ENCODE measurements at regions not wholly inside any gene's neighbourhood (a gene's known extent, or its start where the extent isn't known, plus 50 kb on each side); places are given as distances from the start of the nearest gene placed in this dataset.

DNA sequence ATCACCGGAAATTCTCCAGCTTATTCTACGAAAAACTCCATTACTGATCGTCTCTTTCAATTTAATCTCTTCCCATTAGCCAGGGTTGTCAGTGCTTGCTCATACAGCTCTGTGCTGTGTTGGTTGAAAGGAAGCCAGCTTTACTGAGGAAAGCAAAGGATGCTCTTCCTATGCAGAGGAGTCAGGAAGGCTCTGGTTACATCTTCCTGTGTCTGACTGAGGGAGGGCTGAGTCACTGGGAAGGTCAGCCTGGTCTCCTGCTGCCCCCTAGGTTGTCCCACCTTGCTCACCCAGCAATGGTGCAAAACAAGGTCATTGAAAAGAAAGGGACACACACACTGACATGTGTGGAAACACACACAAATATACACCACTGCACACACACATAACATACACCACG is 975.6 kb downstream of the DCDC2C start:
- TF ChIP-seq, protein P1, sequence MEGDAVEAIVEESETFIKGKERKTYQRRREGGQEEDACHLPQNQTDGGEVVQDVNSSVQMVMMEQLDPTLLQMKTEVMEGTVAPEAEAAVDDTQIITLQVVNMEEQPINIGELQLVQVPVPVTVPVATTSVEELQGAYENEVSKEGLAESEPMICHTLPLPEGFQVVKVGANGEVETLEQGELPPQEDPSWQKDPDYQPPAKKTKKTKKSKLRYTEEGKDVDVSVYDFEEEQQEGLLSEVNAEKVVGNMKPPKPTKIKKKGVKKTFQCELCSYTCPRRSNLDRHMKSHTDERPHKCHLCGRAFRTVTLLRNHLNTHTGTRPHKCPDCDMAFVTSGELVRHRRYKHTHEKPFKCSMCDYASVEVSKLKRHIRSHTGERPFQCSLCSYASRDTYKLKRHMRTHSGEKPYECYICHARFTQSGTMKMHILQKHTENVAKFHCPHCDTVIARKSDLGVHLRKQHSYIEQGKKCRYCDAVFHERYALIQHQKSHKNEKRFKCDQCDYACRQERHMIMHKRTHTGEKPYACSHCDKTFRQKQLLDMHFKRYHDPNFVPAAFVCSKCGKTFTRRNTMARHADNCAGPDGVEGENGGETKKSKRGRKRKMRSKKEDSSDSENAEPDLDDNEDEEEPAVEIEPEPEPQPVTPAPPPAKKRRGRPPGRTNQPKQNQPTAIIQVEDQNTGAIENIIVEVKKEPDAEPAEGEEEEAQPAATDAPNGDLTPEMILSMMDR (conservative IDR thresholded peaks at IDR 0.05), result no peak
- TF ChIP-seq EZH2 (IDR thresholded peaks at IDR 0.05; ENCODE audit: low read depth), result no peak
